GOT3 (cell line): ENCODE measurements at regions not wholly inside any gene's neighbourhood (a gene's known extent, or its start where the extent isn't known, plus 50 kb on each side); places are given as distances from the start of the nearest gene placed in this dataset.
"Not testable (repeated sequence)": the region's sequence is repeated elsewhere in the genome, so short reads cannot be mapped to it uniquely, and the experiment has no call there.

ENCODE experiments used
- DNase-seq: peaks from one replicate; lab custom pipeline; 2025; ENCODE audit warnings: mixed read lengths; lab: John Stamatoyannopoulos, UW

DNA sequence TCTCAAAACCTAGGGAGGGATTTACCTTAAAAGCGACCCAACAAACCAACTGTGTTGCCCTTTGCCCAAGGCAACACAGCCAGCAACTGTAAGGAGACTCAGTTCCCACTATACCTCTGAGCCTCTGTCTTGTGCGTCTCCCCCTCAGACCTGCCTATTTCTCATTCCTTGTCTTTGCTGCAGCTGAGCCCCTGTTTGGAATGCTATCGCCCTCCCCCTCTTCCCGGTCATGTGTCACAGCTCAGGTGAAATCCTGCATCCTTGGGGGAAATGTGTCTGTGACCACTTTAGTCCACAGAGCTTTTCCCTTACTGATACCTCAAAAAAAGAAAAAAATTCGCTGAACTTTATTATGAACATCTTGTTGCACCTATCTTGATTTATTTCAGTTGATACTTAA, 52.0 kb upstream of the LRIG1 start:
- DNase-seq = no peak

DNA sequence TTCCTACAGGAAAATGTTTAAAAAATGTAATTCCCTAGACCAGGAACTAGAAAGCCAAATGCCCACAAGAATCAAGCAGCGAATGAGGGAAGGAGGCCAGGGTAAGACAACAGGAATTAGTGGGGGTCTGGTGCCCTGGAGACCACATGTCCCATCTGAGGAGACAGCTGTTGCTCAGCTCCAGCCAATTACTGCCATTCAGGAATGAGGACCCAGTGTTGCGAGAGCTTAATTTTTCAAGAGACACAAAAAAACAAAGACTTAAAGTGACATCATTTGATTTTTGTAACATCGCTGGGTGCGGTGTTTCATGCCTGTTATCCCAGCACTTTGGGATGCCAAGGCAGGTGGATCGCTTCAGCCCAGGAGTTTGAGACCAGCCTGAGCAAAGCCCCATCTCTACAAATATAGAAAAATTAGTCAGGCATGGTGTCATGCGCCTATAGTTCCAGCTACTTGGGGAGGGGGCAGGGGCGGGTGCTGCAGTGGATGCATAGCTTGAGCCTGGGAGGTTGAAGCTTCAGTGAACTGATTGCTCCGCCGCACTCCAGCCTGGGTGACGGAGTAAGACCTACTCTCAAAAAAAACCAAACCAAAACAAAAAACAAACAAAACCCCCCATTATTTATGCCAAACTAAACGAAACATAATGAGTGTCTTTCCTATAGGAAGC, 52.8 kb upstream of the LRIG1 start:
- no peak for DNase-seq

DNA sequence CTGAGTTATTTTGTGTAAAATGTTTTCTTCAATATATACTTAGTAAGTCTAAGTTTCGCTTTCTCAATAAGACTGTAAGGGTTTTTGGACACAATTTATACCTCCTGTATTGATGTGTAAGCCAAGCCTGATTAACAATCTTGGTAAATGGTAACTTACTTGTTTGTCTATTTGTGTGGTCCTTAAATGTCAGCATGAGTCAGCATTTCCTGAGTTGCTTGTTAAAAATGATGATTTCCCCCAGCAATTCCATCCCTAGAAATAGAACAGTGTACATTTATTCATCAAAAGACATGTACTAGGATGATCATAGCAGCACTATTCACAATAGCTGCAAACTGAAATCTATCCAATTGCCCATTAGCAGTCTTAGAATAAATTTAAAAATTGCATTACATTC, 53.4 kb upstream of the LRIG1 start:
- DNase-seq = no peak

DNA sequence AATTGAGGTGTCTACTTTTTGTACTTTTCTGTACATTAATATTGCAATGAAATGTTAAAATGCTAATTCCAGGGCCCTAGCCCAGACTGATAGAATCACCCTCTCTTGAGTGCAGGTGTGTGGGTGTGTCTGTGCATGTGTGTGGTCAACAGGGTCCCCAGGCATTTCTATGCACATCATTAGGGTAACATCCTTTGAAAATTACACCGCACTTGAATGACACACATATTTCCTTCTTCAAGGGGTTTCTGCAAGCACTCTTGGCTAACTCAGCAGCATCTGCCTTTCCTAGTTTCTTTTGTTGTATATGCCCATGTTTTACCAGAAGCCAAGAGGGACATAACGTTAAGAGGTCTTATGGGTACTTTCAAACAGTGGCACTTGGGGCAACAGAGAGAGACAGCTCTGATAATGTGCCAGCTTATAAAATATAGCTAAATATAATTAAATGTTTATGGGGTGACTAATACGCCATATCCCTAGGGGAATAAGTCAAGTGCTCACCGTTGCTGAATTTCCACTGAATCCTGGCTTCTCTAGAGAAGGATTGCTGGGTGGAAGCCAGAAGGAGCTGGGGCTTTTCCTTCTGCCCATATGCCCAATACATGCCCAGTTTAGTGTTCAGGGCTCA, 54.5 kb upstream of the LRIG1 start:
- DNase-seq = no peak

DNA sequence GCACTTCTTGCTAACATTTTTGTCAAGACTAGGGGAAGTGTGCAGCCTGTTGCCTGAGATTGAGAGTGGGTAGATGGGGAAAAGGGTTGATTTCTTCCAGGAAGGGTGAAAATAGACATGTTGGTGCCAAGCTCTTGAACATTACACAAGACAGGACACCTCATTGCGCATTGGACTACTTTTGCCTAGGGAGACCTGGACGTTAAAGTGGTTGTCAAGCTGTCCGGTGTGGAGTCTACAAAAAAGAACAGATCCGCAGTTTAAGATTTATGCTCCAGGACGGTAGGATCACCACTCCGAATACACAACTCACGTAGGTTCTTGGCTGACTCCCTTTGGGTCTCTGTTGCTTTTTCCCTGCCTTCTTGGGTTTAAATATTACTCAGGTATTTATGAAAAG, 56.3 kb upstream of the LRIG1 start:
- no peak for DNase-seq

DNA sequence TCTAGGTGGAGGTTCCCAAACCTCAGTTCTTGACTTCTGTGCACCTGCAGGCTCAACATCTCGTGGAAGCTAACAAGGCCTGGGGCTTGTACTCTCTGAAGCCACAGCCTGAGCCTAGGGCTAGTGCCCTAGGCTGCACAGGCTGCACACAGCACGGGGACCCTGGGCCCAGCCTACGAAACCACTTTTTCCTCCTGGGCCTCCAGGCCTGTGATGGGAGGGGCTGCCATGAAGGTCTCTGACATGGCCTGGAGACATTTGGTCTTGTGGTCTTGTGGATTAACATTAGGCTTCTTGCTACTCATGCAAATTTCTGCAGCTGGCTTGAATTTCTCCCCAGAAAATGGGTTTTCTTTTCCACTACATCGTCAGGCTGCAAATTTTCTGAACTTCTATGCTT, 59.1 kb upstream of the LRIG1 start:
- not testable (repeated sequence) for DNase-seq

DNA sequence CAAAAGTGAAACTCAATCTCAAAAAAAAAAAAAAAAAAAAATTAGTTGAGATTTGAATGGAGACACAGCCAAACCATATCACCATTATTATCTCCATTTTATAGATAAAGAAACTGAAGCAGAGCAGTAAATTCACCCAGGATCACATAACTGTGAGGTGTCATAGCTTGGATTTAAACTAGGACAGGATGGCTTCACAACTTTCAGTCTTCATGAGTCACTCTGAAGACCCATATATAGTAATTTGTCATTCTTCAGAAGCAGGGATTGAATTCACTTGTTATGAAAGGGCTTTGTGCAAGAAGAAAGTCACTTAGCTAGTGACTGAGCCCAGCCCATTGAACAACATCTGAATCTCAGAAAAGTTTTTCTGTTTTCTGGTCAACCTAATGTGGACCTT, 60.5 kb upstream of the LRIG1 start:
- no peak for DNase-seq

DNA sequence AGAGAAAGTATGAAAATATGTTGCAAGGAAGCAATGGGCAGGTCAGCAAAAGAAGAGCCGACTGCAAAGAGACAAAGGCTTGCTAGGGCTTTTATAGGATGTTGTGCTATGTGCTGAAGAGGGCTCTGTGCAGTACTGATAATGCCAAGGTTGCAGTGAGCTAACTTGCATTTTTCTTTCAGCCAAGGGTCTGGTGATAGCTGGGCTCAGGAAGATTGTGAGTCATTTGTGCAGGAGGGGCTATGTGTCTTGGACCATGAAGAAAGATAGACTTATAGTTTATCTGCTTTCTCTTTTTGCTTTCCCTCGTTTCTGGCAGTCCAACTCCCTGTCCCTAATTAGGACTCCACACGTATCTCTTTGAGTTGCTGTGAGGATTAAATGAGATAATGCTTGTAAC, 64.5 kb upstream of the LRIG1 start:
- DNase-seq = no peak

DNA sequence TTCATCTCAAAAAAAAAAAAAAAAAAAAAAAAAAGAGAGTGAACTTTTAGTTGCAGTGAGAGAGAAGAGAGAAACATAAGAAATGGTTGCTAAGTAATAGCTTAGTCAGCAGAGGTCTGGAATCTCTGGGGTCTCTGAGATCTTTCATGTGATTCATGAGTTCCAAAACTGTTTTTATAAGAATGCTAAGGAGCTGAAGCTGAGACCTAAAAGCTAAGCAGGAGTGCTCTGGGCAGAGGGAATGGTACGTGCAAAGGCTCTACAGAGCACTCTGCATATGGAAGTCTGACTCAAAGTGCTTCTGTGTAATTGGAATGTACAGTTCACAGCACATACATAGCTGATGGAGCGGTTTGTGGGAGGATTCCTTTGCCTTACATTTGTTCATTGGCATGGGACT, 66.3 kb upstream of the LRIG1 start:
- no peak for DNase-seq

DNA sequence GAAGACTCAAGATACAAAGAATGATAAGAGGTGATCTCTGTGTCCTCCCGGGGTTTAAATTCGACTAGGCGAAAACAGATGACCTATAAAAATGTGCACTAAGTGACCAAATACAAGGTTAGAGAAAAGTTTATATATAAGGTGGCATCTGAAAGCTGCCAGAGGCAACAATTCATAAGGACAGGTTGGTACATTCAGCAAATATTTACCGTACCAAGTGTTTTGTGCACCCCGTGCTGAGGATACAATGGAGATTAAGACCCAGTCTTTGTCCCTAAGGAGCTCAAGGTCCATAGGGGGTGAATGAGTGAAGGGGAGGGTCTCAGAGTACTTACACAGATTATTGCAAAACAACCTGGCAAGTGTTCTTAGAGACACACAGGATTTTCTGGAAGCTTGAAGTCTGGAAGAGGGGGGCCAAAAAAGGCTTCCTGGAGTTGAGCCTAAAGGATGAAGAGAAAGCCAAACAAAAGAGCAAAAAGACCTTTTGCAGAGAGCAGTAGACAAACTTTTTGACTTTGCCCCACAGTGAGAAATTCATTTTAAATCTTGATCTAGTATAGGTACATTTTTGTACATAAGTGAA, 71.4 kb upstream of the LRIG1 start:
- no peak for DNase-seq

DNA sequence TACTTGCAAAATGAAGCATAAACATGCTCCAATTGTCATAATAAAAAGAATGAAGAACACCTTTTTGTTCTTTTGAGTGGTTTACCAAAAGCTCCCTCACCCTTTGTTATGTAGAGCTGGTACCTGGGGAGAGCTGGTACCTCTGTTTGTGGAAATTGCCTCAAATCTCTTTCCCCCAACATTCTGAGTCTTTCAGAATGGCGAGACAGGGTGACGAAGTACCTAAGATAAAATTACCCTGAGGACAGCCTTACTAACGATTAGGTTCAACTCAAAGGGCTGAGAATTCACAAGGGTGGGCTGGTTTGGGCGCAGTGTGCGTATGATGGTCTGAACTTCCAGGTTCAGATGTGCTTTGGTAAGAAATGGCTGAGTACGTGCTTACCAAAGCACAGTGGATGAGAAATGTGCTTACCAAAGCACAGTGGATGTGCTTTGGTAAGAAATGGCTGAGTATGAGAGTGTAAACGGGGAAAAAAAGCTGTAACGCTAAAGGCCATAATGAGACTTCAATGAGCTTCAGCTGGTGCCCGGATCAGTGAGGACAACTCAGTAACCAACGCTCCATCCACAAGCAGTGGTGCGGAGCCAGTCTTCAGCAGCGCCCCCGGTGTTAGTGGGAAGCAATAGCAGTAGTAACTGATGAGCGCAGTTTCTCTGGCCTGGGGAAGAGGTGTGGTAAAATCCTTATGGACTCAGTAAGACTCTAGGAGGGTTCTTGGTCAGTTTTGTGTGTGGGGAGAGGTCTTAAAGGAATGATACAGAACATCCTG, 72.3 kb upstream of the LRIG1 start:
- no peak for DNase-seq

DNA sequence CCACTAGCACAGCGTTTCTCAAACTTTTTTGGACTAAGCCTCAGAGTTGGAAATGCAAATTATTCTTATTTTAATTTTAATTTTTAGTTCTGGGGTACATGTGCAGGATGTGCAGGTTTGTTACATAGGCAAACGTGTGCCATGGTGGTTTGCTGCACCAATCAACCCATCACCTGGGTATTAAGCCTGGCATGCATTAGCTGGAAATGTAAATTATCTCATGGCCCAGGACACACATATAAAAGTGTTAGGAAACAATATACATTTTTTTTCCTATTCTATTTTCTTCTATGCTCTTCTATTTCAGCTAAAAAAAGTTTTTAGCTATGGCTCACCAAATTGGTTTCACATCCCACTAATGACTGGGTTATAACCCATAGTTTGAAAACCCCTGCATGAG, 73.3 kb upstream of the LRIG1 start:
- DNase-seq = no peak

DNA sequence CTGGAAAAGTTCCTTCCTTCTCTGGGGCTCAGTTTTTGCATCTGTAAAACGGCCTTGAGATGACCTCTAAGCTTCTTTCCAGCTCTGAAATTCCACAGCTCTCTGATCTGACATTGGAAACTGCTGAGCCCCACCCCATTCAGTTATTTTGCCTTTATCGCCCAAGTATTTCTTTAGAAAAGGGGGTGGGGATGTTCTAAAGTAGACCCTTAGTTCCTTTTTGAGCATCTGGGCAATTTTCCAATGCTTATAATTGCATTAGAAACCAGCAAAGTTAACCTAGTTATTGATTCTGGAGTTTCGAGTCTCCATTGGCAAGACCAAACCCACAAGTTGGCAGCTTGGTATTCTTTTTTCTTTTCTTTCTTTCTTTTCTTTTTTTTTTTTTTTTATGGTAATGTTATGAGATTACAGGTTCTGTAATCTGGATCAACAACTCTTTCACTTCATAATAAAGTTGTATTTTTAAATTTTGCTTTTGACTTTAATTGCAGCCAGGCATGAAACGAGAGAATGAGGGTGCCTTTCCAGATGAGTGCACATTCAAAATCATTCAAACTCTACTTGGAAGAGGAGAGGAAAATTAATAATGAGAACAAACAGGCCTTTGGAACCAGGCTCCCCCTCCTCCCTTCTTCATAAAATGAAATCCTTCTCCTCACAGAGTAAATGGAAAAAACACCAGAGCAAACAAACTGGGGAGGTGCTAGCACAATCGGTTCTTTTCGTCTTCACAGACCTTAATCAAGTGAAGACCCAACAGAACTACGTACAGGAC, 76.8 kb upstream of the LRIG1 start:
- no peak for DNase-seq

DNA sequence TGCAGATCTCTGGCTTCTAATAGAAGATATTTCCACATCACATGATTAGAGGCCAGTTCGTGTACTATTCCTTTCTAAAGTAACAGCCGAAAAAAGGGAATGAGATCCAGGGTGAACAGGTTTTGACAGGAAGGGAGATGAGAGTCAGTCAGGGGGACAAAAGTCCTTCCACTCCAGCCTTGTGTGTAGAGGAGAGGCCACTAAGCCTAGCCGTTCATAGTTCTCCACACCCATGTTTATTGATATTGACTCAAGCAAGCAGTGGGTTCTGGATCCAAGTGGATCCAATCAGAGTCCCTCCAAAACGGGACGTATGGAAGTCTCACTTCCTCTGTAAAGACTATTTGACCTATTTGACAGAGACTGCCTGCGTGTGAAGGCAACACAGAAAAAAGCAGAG, 80.4 kb upstream of the LRIG1 start:
- no peak for DNase-seq

DNA sequence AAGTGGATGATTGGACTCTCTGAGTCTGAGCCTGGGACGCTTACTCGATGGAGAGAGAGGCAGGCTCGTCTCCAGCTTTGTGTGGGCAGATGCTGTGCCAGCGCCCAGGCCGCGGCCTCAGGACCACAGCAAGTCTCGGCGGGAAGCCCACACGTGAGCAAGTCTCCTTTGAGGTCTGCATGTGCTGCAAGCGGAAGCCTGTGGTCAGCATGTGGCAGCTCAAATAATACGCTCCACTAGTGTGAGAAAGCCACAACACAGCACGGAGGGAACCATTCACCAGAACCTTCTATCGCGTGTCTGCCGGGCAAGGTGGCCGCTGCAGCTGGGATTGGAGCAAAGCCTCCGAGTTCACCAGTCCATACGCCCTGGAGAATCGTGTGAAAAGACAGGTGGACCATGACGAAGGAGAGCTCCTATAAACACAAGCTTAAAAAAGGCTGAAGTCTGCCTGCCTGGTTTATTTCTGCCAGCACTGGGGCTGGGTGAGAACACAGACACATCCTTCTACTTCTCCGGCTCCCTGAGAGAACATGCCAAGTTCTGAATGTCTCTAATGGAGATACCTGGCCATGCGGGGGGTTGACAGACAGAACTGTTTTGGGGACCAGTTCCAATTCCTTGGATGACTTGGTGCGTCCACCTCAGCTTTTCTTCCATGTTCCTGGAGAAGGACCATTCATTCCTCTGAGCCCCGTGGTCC, 82.0 kb upstream of the LRIG1 start:
- no peak for DNase-seq

DNA sequence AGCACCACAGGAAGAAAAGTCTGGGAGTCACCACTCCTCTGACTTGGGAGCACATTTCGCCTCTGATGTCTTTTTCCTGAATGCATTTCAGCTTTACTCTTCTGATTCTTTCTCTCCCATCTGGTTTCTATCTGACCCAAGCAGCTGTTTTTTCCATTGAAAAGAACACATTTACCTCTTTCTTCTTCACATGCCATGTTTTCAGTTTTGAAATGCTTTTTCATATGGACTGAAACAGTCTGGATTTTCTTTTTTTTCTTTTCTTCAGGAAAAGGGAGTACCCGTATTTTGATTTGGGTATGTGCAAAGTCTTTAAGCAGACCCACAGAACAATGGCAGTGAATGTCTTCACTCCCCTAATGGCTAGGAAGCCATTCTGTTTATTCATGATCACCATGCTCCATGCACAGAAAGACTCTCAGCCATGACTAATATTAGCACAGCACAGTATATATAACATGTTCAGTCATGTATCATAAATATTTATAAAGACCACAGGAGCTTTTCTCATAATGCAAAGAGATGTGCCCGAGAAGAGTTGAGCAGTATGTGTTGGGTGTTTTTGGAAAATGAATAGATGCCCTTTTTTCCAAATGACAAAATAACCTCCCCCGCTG, 82.7 kb upstream of the LRIG1 start:
- DNase-seq = no peak

DNA sequence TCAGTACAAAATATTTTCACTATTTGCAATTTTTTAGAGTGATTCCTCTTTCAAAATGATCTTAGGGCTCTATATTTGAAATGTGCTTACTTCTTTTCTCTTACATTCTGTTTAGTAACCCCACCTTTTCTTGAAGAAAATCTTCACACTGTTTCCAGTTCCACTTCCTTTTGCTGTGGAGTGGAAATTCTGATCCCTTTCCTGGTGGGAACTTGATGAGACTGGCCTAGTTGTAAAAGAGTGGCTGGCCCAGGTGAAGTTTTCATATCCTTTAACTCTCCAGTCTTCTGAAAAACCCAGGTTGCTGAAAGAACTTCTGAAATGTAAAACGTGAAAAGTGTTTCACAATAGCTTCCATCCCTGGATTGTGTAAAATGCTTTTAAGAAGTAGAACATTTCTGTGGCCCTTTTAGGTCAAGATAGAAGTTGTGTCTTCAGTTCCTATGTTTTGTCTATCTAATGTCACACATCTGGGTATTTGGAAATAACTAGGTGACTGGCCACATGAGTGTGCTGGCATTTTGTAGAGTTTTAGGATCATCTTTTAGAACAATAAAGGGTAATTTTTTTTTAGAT, 84.8 kb upstream of the LRIG1 start:
- no peak for DNase-seq

DNA sequence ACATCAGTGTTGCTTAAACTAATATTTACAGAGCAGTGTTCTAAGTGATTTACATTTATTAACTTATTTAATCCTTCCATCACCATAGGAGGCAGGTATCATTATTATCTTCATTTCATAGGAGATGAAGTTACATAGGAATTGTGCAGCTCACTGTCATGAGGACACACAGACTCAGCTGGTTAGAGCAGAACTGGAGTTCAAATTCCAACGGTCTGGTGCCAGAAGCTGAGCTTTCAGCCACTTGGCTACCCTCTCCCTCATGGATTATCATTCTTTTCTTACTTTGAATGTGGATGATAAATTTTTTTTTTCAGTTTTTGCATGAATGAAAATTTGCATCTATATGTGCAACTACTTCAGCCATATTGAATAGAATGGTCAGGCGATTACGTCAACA, 86.0 kb upstream of the LRIG1 start:
- DNase-seq = no peak

DNA sequence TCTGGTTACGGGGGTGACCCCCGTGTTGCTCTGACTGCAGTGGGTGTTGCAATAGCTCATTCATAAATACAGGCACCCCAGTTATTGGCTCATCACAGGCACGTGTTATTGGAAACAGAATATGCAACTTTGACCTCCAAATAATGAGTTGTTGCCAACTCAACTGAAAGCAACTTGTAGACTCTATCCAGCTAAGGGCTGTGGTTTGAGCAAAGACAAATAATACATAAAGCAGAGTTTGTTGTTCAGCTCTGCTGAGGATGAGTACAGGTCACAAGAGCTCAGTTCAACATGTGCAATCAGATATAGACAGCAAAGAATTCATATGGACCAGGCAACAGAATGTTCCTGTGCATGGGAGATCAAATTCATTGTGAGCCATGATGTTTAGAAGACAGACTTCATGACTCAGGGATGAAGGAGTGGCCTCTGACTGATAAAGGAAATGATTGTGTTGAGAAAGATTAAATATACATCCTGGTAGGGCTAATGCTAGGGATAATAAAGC, 87.6 kb upstream of the LRIG1 start:
- no peak for DNase-seq

DNA sequence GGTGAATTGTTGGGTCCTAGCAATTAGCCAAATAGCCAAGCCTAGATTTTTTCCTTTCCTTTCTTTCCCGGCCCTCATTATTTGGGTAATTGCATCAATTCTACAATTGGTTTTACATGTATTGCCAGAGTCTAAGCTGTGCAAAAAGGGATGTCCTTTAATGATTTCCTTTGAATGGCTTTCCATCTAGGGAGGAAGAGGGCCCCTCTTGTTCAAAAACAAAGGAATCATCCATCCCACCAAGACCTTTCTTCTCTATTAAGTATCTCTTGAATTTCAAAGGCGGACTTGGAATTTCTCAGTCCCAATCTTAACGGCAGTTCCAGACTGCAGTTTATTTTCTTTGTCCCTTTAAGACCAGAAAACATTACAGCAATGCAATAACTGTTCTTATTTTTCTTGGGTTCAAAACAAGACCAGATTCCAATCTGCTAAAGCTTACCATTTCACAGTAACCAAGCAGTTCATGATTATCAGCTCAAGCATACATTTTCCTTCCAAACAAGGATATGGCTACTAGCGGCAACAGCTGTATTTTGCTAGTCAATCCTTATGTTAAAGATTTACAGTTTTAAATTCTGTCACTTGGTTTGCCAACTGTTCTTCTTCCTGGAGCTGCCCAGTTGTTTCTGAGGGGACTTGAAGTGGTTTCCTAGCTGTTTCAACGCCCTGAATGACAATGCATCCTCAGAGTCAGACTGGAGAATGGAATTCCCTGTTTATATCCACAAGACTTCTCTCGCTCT, 91.4 kb upstream of the LRIG1 start:
- no peak for DNase-seq
